ENCODE measurements at regions not wholly inside any gene's neighbourhood (a gene's known extent, or its start where the extent isn't known, plus 50 kb on each side); places are given as distances from the start of the nearest gene placed in this dataset.

DNA sequence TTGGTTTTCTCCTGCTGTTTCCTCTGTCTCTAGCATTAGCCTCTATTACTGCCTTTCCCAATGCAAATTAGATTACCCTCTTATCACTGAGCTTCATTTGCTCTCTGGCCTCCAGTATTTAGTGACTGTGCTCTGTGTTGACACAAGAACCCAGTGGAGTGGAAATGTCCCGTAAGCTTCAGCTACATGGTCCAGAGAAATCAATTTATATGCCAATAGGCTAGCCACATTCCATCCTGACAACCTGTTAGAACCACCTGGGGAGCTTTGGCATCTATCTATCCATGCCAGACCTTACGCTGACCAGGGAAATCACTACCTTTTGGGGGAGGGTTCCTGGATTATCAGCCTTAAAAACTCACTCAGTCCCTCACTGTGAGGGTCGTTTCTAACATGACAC lies 459.6 kb downstream of the UTRN start:
- no peaks in the 10 kb centered on the region for H3K9me3 ChIP-seq (replicated peaks; ENCODE audit: insufficient read depth, low read length)
- no peaks in the 10 kb centered on the region for H3K9me2 ChIP-seq (replicated peaks; ENCODE audit: insufficient read depth, low read length)
- no peak overlapping the region for H3K4me2 ChIP-seq (ENCODE audit: low read depth, low read length)
- no peak overlapping the region for H3K9ac ChIP-seq (ENCODE audit: low read length)
- H4K20me1 ChIP-seq (ENCODE audit: insufficient read depth, low read length) = no peaks in the 10 kb centered on the region
- H3K36me3 ChIP-seq (replicated peaks; ENCODE audit: insufficient read depth, low read length) = no peaks in the 10 kb centered on the region
- no peak overlapping the region for H3K27ac ChIP-seq (ENCODE audit: low read length)
- H3K79me2 ChIP-seq (ENCODE audit: low read length) = no peaks in the 10 kb centered on the region
- H3K27me3 ChIP-seq (replicated peaks; ENCODE audit: insufficient read depth, low read length) = no peaks in the 10 kb centered on the region
- no peak overlapping the region for H2AFZ ChIP-seq (ENCODE audit: low read length)
- H3F3A ChIP-seq (ENCODE audit: insufficient read depth, low read length) = no peaks in the 10 kb centered on the region
- TF ChIP-seq EZH2phosphoT487 (IDR thresholded peaks at IDR 0.05; ENCODE audit: low read length) (no peak), EZH2 (optimal IDR thresholded peaks at IDR 0.05; ENCODE audit: low read depth, low read length) (no peak)
- TF ChIP-seq, protein P1, sequence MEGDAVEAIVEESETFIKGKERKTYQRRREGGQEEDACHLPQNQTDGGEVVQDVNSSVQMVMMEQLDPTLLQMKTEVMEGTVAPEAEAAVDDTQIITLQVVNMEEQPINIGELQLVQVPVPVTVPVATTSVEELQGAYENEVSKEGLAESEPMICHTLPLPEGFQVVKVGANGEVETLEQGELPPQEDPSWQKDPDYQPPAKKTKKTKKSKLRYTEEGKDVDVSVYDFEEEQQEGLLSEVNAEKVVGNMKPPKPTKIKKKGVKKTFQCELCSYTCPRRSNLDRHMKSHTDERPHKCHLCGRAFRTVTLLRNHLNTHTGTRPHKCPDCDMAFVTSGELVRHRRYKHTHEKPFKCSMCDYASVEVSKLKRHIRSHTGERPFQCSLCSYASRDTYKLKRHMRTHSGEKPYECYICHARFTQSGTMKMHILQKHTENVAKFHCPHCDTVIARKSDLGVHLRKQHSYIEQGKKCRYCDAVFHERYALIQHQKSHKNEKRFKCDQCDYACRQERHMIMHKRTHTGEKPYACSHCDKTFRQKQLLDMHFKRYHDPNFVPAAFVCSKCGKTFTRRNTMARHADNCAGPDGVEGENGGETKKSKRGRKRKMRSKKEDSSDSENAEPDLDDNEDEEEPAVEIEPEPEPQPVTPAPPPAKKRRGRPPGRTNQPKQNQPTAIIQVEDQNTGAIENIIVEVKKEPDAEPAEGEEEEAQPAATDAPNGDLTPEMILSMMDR (IDR thresholded peaks at IDR 0.05; ENCODE audit: low read length) = no peak
- no peak for DNase-seq
- no peak overlapping the region for H3K4me3 ChIP-seq (ENCODE audit: low read length)
- no peaks in the 10 kb centered on the region for H3K4me1 ChIP-seq (ENCODE audit: low read length)

DNA sequence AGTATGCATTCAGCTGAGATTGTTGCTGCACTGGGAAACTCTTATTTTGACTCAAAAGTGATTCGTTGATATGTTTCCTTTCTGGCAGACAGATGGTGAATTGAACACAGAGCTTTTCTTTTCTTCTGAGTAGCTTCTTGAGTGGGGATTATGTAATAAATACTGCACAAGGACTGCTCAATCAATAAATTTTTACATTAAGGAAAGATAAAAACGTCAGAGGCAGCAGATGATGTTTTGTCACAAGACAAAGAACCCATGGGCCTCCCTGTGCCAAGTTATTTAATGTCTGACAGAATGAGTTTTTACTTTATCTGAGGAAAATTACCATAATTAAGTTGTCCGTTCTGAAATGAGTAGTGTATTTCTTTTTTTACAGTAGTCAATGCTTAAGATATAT lies 460.3 kb downstream of the UTRN start:
- H3K36me3 ChIP-seq (replicated peaks; ENCODE audit: insufficient read depth, low read length) = no peaks in the 10 kb centered on the region
- TF ChIP-seq EZH2 (optimal IDR thresholded peaks at IDR 0.05; ENCODE audit: low read depth, low read length) (no peak), EZH2phosphoT487 (IDR thresholded peaks at IDR 0.05; ENCODE audit: low read length) (no peak)
- TF ChIP-seq, protein P1 (IDR thresholded peaks at IDR 0.05; ENCODE audit: low read length) = no peak
- H2AFZ ChIP-seq (ENCODE audit: low read length) = no peak overlapping the region
- no peak overlapping the region for H3K4me2 ChIP-seq (ENCODE audit: low read depth, low read length)
- no peak for DNase-seq
- no peaks in the 10 kb centered on the region for H3K9me3 ChIP-seq (replicated peaks; ENCODE audit: insufficient read depth, low read length)
- no peak overlapping the region for H3K27ac ChIP-seq (ENCODE audit: low read length)
- no peaks in the 10 kb centered on the region for H4K20me1 ChIP-seq (ENCODE audit: insufficient read depth, low read length)
- H3K27me3 ChIP-seq (replicated peaks; ENCODE audit: insufficient read depth, low read length) = no peaks in the 10 kb centered on the region
- H3K4me1 ChIP-seq (ENCODE audit: low read length) = no peaks in the 10 kb centered on the region
- no peaks in the 10 kb centered on the region for H3K9me2 ChIP-seq (replicated peaks; ENCODE audit: insufficient read depth, low read length)
- H3K79me2 ChIP-seq (ENCODE audit: low read length) = no peaks in the 10 kb centered on the region
- H3F3A ChIP-seq (ENCODE audit: insufficient read depth, low read length) = no peaks in the 10 kb centered on the region
- H3K4me3 ChIP-seq (ENCODE audit: low read length) = no peak overlapping the region
- no peak overlapping the region for H3K9ac ChIP-seq (ENCODE audit: low read length)

DNA sequence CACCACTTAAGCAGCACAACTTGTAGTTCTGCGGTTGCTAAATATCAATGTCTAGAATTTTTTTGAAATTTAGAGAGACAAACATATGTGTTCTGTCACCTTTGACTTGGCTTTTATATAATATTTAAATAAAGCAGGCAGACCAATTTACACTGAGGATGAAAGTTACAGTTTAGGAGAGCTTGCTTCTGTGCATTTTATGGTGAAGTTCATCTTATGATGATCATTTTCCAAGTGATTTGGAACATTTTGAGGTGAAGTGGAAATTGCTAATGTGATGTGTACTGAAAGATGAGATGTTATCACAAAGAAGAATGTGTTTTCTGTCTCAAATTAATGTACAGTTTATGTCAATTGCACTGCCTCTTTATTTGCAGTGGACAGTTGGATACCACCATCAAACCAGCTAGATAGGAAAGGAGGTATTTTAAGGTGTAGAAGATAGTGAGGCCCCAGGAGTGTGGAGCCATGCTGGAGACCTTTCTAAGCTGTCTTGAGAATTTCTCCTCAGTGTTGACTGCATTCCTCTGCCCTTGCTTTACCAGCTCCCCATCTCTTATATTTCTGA lies 461.9 kb downstream of the UTRN start:
- no peak overlapping the region for H3K4me3 ChIP-seq (ENCODE audit: low read length)
- no peak overlapping the region for H2AFZ ChIP-seq (ENCODE audit: low read length)
- DNase-seq = no peak
- H3K9ac ChIP-seq (ENCODE audit: low read length) = no peak overlapping the region
- H3K36me3 ChIP-seq (replicated peaks; ENCODE audit: insufficient read depth, low read length) = no peaks in the 10 kb centered on the region
- no peaks in the 10 kb centered on the region for H3F3A ChIP-seq (ENCODE audit: insufficient read depth, low read length)
- H3K27me3 ChIP-seq (replicated peaks; ENCODE audit: insufficient read depth, low read length) = no peaks in the 10 kb centered on the region
- H3K9me3 ChIP-seq (replicated peaks; ENCODE audit: insufficient read depth, low read length) = no peaks in the 10 kb centered on the region
- no peaks in the 10 kb centered on the region for H3K79me2 ChIP-seq (ENCODE audit: low read length)
- H4K20me1 ChIP-seq (ENCODE audit: insufficient read depth, low read length) = no peaks in the 10 kb centered on the region
- no peak overlapping the region for H3K4me2 ChIP-seq (ENCODE audit: low read depth, low read length)
- TF ChIP-seq EZH2 (optimal IDR thresholded peaks at IDR 0.05; ENCODE audit: low read depth, low read length) = no peak
- no peak for TF ChIP-seq EZH2phosphoT487 (IDR thresholded peaks at IDR 0.05; ENCODE audit: low read length)
- TF ChIP-seq, protein P1 (IDR thresholded peaks at IDR 0.05; ENCODE audit: low read length) = no peak
- no peak overlapping the region for H3K27ac ChIP-seq (ENCODE audit: low read length)
- no peaks in the 10 kb centered on the region for H3K9me2 ChIP-seq (replicated peaks; ENCODE audit: insufficient read depth, low read length)
- H3K4me1 ChIP-seq (ENCODE audit: low read length) = no peaks in the 10 kb centered on the region
